ENCODE measurements at regions not wholly inside any gene's neighbourhood (a gene's known extent, or its start where the extent isn't known, plus 50 kb on each side); places are given as distances from the start of the nearest gene placed in this dataset.

DNA sequence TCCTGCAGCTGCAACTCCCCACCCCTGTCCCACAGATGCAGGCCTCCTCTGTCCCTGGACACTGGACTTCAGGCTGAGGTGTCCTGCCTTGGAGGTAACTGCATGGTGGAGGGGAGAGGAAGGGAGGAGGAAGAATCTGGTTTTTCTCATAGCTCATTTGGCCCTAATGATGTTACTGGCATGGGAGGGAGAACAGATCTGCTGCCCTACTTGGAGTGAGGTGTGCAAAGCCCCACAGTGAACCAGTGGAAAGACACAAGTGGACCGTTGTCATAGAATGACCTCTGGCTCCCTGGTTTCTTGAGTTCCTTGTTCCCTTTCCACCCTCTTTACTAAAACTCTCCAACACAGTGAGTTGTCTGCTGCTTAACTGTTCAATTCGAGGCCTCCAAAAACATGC is 215.9 kb downstream of the BARX2 start:
- no peak for DNase-seq

DNA sequence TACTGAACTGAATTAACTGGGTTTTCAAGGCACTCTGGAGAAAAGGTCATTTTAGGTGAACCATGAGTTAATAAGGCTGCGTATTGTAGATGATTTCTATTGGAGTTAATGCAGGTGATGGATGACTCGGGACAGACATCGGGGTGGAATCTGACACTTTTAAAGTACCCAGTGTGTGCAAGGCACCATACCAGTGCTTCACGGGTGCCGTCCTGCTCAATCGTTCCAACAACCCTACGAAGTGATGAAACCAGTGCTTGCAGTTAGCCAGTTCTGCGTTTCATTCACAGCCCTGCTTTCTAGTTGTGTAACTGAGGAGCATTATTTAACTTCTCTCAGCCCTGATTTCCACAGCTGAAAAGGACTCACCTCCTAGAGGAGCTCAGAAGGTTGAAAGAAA is 216.5 kb downstream of the BARX2 start:
- DNase-seq = no peak

GRCh38 chr11:129593098-129593497 is 217.4 kb downstream of the BARX2 start:
- DNase-seq = no peak

DNA sequence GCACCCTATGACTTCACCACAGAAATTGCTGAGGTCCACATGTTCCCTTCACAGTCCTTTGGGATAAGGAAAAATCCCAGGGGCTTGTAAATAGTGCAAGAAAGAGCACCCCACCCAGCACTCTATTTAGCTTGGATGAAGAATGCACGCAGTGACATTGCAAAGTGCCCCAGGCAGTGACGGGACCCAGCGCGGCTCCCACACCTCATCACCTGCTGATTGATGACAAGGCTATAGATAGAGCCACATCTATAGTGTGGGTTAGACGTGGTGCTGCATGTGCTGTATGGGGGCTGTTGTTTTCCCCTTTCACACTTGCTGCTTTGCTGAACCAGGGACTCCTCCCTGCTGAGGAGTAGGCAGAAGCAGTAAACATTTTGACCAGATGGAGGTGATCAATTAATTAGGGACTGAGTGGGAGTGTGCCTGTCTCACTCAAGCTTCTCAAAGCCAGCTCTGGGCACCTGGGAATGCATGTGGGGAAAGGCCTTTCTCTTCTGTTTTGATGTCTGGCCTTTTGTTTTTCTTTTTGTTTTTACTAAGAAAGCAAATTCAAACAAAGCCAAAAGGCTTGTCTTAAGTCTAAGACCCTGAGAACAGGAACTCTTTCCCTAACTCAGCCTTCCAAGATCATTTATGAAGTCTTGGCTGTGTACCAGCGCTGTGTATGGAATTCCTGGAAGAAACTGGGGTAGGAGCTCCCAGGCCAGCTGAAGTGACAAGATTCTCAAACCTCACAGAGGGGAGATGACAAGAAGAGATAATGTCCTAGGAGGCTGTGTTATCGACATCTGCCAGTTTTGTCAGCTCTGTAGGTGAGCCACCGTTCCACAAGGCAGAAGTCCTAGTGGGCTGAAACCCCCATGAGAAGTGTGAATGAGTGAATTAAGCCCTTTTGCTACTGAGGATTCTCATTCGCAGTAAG is 219.7 kb downstream of the BARX2 start:
- no peak for DNase-seq

GRCh38 chr11:129596351-129596750 is 219.3 kb upstream of the TMEM45B start:
- DNase-seq = no peak

GRCh38 chr11:129598378-129598777 is 217.3 kb upstream of the TMEM45B start:
- DNase-seq = no peak

- no peak for DNase-seq
Measured at GRCh38 chr11:129605815-129606214, 209.8 kb upstream of the TMEM45B start.

DNA sequence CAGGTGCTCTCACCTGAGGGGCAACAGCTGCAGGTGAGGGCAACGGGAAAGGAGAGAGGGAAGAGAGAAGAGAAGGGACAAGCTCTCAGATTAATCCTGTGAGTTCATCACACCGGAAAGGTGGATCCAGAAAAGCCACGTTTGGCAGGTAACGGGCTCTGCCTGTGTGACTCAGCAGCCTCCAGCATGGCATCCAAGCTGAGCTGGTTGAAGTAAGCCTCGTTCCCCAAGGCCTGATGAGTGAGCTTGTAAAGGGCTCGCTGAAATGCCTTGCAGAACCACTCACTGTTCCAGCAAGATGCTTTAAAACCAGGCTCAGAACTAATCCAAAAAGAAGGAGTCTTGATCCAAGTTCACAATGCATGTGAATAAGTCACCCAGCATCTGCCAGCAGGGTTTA is 206.9 kb upstream of the TMEM45B start:
- DNase-seq = no peak

DNA sequence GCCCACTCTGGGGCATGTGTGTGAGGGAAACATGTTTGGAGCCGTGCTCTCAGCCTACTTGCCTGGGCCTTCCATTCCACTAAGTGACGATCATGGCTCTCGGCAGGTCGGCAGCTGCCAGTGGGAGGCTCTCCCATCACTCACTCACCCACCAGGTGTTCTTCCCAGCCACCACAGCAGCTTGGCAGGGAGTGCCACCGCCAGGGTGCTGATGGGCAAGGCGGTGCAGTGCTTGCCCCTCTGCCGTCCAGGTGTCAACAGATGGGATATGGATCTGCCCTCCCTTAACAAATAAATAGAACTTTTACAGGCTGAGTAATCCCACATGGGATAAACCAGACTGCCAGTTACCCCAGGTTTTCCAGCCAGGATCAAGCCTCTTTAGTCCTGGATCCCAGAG is 205.5 kb upstream of the TMEM45B start:
- DNase-seq = no peak

DNA sequence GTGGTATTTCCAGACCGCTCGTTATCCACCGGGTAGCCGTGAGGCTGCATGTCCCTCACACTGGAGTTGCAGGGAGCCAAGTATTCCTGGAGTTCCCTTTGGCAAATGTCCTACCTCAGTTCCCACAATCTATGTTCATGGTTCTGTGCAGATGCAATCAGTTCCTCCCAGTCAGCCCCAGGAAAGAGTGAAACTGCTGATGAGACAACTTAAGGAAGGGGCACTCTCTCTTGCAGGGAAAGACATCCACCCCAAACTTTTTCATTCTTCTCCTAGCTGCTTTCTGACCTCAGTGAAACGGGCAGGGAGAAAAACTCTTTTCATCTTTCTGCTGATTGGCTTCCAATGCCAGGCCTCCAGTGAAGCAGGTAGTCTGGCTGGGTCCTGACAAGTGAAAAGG is 205.1 kb upstream of the TMEM45B start:
- DNase-seq = no peak

DNA sequence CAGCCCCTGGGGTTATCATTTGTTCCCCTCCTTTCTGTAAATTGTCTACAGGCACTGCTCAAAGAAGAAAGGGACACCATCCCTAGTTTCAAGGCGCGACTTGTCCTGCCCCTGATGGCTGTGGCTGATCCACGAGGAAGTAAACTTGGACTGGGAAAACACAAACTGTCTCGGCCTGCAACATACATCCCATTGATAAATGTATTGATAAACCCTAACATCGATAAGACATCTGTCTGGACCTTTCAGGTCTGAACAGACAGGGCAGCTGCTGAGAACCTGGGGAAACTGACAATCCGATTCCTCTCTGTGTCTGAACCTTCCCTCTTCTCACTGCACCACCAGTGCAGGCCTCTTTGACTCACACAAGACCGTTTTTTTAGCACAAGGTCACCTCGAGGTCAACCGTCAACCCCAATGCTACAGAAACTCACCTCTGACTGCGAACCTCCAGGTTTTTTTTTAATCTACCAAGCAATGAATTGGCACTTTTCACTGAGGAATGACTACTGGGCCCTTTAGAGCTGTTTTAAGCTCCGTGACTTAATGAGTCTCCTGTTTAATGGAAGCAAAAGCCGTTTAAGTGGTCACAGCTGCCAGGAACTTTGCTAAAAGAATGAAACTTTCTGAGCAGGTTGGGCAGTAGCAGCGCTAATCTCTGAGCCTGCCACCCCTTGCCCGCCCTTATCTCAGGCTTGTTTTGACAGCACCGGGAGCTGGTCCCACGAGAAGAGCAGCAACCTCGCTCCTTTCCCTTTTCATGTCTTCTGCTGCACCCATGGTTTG is 203.8 kb upstream of the TMEM45B start:
- no peak for DNase-seq

DNA sequence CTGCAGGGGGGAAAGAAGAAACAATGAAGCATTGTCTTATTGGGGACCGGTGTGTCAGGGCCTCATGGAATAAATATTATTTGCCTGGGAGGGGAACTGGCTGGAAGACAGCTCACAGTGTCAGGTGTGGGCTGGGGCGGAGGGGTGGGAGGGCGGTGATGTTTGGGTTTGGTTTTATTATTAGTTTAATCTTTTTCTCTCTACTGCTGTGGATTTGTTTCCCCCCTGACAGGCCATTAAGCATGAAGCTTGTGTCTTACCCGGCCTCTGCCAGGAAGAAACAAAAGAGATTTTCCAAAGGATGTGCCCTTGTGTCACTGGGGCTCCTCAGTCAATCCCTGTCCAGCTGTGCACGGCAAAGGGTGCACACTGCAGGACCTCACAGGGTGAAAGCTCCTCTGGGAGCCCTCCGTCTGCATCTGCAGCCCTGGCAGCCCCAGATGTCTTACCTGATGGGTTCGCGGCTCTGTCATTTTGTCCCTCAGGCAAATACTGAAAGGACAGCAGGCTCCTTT is 203.1 kb upstream of the TMEM45B start:
- no peak for DNase-seq

DNA sequence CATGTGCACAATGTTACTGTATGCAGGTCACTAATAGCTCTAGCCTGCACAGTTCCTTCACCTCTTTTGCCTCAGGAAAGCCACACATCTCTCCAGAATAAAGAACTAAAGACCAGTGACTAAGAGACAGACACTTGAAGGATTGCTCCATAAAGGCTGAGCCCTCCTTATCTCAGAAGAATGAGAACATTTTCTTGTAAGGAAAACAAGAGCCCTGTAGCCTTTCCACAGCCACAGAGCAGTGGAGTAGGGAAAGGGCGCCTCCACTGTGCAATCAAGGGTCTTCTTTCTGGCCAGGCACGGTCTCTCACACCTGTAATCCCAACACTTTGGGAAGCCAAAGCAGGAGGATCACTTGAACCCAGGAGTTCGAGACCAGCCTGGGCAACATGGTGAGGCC is 202.6 kb upstream of the TMEM45B start:
- no peak for DNase-seq

- DNase-seq = no peak
Measured at GRCh38 chr11:129614256-129614944, 201.2 kb upstream of the TMEM45B start.

DNA sequence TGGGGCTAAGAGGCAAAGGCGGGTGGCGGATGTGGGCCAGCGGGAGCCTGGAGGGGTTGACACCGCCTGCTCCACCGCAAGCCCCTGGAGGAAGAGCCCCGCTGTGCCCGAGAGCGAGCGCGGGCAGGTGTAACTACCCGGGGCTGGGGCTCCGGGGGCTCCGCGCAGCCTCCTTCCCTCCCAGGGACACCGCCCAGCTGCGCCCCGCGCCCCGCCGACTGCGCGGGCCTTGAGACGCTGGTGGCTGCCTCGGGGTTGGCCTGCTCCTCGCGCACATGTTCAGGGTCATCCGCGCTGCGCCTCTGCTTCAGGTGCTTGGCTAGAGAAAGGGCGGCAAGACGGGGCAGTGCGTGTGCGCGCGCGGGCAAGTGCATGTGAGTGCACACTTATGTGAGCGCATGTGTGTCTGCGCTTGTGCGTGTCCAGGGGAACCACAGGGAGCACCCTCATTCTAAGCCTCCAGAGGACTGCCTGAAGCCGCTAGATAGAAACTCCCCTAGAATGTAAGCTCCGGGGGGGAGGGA is 197.5 kb upstream of the TMEM45B start:
- DNase-seq = no peak

GRCh38 chr11:129620237-129621104 is 195.2 kb upstream of the TMEM45B start:
- DNase-seq = no peak

GRCh38 chr11:129625930-129626329 is 189.7 kb upstream of the TMEM45B start:
- DNase-seq = no peak

- DNase-seq = no peak
Measured at GRCh38 chr11:129631201-129631600, 184.4 kb upstream of the TMEM45B start.

- no peak for DNase-seq
Measured at GRCh38 chr11:129636926-129637325, 178.7 kb upstream of the TMEM45B start.

- DNase-seq = no peak
Measured at GRCh38 chr11:129637473-129637872, 178.2 kb upstream of the TMEM45B start.

DNA sequence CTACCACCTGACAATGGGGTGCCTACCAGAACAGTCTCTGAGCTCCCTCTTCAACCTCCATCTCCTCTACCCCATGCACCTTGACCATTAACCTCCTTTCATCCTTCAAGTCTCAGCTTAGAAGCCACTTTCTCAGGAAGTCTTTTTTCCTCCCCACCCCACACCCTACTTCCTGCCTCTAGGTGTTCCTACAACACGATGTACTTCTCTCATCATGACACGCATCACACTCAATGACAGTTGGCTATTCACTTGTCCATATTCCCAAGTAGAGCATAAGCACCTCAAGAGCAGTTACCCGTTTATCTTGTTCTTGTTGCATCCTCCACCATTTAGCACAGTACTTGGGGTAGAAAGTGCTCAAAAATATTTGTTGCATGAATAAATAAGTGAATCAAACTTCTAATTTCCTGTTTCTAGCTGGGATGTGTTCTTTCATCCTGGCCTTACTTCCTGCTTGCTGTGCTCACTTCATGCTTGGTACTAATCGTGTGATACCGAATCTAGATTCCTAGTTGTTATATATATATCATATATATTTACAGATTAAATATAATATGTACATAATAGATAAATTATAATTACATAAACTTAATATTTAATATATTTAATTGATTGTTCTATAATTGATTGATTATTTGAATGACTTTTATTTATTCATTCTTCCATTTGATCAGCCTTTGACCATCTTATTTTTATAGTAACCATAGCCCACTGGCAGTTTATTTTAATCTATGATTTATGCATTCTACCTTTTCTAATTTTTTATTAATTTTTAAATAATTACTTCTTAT is 177.5 kb upstream of the TMEM45B start:
- DNase-seq = no peak

Data from fibroblast of skin of right quadriceps (primary cell).